Renal cortical epithelial cell (primary cell): ENCODE measurements at regions not wholly inside any gene's neighbourhood (a gene's known extent, or its start where the extent isn't known, plus 50 kb on each side); places are given as distances from the start of the nearest gene placed in this dataset.
A peak's percentile ranks its signal among the peaks of the same experiment; 100 is the strongest.
"Not testable (repeated sequence)": the region's sequence is repeated elsewhere in the genome, so short reads cannot be mapped to it uniquely, and the experiment has no call there.

Source experiments
- DNase-seq: peaks from one replicate; pipeline ENCODE4 v3.0.0-alpha.2; 2011; ENCODE audit warnings: low read depth

DNA sequence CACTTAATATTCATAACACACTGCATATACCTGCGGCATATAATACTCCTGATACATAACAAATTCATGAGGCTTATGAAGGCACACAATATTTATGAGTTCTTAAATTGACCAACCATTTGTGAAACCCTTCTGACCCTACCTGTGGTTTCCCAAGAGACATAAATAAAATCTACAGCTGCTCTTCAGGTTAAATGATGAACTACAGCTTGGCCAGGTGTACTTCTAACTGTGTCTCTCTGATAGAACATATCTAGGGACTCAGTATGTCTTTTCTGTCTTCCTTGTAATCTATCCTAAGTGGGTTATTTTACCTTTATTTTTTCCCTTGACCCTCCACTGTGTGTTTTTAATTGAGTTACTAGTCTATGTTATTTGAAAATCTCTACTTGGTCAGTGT, 189.9 kb upstream of the UFM1 start:
- DNase-seq = no peak

DNA sequence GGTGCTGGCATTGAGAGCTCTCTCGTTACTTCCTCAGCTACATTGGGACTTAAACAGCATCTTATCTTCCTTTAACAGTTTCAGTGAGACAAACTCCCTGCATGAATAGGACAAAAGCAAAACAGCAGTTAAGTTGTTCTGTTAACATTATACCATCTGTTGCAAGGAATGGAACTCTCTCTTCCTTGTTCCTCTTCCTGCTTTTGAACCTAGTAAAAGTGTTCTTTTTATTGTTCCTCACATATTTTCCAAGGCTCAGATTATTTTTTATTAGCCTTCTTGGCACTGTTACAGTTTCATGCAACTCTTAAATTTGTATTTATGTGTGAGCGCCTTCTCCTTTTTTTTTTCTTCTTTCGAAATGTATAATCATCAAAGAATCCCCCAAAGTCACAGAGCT, 202.6 kb upstream of the UFM1 start:
- DNase-seq = no peak

DNA sequence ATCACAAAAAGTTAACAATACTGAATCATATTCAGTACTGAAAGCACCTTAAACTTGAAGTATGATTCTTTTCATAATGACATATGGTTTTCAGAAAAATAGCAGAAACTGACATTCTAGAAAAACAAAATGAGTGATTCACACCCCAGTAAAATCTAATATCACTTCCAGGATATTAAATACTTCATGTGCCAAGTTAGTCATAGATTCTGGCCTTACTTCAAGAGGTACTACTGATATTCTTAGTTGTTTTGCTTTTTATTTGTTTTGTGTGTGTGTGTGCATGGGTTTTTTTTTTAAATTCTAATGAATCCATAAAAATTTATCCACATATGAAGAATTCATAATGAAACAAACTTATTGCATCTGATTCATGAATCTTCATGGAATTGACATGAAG, 207.9 kb upstream of the UFM1 start:
- DNase-seq = no peak

DNA sequence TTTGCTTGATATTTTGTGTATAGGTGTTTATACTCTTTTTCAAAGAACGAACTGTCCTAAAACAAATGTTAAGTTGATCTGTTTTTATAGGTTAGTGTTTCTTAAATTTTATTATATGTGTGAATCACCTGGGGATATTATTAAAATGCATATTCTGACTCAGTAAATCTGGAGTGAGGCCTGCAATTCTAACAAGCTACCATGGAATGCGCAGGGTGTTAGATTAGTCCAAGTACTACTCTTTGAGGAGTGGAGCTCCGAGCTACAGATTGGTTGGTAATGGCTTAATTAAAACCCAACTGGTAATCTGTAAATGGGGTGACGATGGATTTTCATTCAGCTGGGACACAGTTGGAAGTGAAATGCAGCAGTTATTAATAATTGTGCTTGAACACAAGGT, 214.1 kb upstream of the UFM1 start:
- peak; percentile 29 for DNase-seq

- no peak for DNase-seq
Observed at GRCh38 chr13:38121267-38121666, 228.4 kb upstream of the UFM1 start.

GRCh38 chr13:38103851-38104250, 234.3 kb upstream of the TRPC4 start:
- DNase-seq = no peak

DNA sequence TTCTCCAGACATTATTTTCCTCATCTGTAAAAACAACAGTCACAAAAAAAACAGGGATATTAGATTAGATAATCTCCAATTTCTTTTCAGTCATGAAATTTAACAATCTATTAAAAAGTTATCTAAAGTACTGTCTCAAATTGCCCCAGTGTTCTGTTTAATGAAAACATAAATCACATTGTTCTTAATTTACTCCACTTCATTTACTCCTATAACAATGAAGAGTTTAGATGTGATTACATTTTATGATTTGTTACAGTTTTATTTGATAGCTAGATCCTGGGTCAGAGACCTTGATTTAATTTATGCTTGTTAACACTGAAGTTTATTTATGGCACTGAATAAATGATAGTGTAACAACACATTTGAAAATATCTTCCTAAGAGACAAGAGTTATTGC, 230.2 kb upstream of the TRPC4 start:
- DNase-seq = no peak

- no peak for DNase-seq
Observed at GRCh38 chr13:38093425-38093824, 223.9 kb upstream of the TRPC4 start.

- no peak for DNase-seq
Observed at GRCh38 chr13:38090913-38091312, 221.3 kb upstream of the TRPC4 start.

- DNase-seq = no peak
Observed at GRCh38 chr13:38086721-38087120, 217.1 kb upstream of the TRPC4 start.

DNA sequence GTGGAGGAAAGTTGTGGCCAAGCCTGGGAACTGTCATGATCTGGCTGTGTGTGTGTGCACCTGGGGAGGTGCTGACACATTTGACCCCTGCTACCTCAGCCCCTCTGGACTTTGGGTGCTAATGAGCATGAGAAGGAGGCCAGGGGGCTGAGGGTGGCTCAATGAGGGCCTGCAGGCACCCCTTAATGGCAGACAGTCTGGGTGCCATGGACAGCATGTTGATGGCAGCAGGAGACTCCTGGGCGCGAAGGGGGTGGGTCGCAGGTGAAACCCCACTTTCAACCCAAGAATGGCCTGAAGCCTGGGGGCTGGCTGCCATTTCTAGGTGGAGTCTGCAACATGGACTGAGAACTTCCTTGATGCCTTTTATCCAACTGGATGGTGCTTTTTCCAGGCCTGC, 216.4 kb upstream of the TRPC4 start:
- no peak for DNase-seq

- DNase-seq = no peak
Observed at GRCh38 chr13:38073931-38074330, 204.4 kb upstream of the TRPC4 start.

DNA sequence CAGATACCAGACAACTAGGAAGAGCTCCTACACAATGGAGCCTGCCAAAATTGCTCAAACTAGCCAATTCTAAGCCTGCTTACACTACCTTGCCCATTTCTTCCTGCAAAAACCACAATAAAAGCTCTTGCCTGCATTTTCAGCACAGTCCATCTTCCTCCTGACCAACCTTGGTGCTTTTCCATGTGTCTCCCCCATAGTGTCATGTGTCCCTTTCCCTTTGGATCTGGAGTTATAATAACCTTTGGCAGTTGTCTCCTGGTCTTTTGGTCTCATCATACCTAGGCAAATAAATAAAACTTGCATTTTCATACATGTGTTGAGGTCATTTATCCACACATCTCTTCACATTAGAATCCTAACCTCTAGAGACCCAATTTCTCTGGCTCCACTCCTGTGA, 203.1 kb upstream of the TRPC4 start:
- no peak for DNase-seq

- not testable (repeated sequence) for DNase-seq
Observed at GRCh38 chr13:38071340-38071739, 201.8 kb upstream of the TRPC4 start.

GRCh38 chr13:38053896-38054295, 184.3 kb upstream of the TRPC4 start:
- DNase-seq = no peak

DNA sequence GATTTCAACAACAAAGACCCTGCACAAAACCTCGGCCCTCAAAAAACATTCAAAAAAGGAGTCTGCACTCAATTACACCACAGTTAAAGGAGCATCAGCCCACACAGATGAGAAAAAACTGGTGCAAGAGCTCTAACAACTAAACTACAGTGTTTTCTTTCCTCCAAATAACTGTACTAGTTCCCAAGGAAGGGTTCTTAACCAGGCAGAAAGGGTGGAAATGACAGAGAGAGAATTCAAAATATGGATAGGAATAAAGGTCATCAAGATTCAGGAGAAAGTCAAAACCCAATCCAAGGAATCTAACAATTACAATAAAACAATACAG, 176.4 kb upstream of the TRPC4 start:
- no peak for DNase-seq

GRCh38 chr13:38045278-38046048, 175.9 kb upstream of the TRPC4 start:
- DNase-seq = peak; percentile 32

DNA sequence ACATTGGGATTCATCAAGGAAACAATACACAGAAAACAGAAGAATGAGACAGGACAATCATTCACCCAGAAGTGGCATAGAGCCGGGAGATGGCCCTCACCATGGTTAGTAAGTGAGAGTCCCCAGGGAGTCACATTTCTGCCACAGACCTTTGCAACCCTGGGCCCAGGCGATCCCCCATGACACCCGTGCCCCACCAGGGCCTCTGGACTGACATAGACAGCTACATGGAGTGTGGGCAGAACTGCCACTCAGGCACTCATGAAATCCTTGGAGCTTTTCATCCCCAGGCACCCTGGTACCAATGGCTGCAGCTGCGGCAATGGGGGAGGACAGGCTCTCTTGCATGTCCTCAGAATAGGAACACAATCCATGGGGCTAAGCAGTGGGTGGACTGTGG, 174.5 kb upstream of the TRPC4 start:
- DNase-seq = no peak

DNA sequence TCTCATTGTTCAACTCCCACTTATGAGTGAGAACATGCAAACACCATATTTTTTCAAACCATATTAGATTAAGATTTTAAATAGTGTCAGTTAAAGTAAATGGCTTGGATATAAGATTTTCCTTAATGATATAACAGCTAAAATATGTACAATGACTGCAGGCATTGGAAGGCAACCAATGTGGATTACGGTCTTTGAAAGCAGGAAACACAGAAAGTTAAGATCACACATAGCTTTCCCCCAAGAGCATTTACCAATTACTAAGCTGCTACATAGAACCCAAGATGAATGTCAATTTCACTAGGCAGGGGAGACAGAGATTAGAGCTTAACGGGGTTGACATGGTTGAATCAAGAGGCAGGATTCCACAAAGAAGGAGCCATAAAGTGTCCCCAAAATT, 173.2 kb upstream of the TRPC4 start:
- DNase-seq = no peak

- DNase-seq = peak; percentile 1
Observed at GRCh38 chr13:38024431-38024830, 154.9 kb upstream of the TRPC4 start.

GRCh38 chr13:38017320-38017719, 147.7 kb upstream of the TRPC4 start:
- DNase-seq = no peak

GRCh38 chr13:38013676-38014075, 144.1 kb upstream of the TRPC4 start:
- DNase-seq = no peak

DNA sequence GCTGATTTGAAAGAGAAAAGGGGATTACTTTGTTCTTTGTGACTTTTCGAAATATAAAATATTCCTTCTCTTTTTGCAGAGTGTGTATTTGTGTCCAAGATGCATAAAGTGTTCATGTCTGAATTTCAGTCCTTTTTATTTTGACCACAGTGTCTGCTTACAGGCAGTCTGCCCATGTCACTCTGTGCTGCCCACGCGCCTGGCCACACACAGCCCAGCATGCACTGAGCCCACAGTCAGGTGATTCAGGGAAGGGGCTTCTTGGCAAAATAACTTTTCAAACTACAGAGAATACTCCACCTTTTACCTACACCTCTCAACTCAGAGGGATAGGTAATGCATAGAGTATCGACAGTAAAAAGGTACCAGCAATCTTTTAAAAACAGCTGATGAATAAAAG, 142.5 kb upstream of the TRPC4 start:
- DNase-seq = no peak

DNA sequence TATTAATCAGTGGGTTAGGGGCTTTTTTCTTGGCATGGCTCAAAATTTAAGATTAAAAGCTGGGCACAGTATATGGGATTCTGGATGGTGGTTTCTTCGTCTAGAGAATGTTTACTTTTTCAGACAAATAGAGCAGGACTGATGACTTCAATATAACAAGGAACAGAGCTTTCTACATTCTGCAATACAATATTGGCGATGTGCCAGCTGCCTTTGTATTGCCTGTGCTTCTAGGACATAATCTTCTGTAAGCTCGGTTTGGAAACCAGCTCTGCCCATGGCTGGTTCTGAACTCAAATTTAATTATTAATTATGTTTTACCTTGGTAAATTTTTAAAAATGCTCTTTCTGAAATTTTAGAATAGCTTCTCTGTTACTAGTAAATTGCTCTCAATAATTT, 139.1 kb upstream of the TRPC4 start:
- no peak for DNase-seq
